H1 (cell line): ENCODE measurements at regions not wholly inside any gene's neighbourhood (a gene's known extent, or its start where the extent isn't known, plus 50 kb on each side); places are given as distances from the start of the nearest gene placed in this dataset.

Source experiments
- CTCF ChIP-seq, 3 experiments: IDR thresholded peaks; 1 replicate in 2 of 3; 2 replicates in 1 of 3; pipeline versions ENCODE4 v1.5.1 to v1.6.1; 2011; ENCODE audit warnings: low read length in 3 of 3, mild to moderate bottlenecking in 3 of 3, inconsistent platforms in 2 of 3, low read depth in 1 of 3, moderate library complexity in 1 of 3; ENCODE audit not compliant: insufficient read depth in 1 of 3; ENCODE audit errors: control extremely low read depth in 1 of 3
- E2F6 ChIP-seq: IDR thresholded peaks from 2 replicates; pipeline ENCODE4 v1.6.1; 2012; ENCODE audit warnings: inconsistent platforms
- SAP30 ChIP-seq: fragments of 300-600 bp; sonication (generic); IDR thresholded peaks from 2 replicates; pipeline ENCODE4 v1.7.1; 2012; ENCODE audit warnings: low read length, moderate library complexity, mild to moderate bottlenecking, inconsistent platforms; ENCODE audit not compliant: insufficient read depth, insufficient replicate concordance
- TEAD4 ChIP-seq: IDR thresholded peaks from 2 replicates; pipeline ENCODE4 v1.6.1; 2012; ENCODE audit warnings: low read depth, low read length, inconsistent platforms, mixed read lengths

GRCh38 chr2:9748577-9748976, 94.7 kb upstream of the TAF1B start:
- TF ChIP-seq SAP30 (no peak), CTCF (IDR thresholded peaks at IDR 0.05; ENCODE audit: control extremely low read depth in 1 of 3, insufficient read depth in 1 of 3, low read depth in 1 of 3, low read length in 3 of 3) (no peak), TEAD4 (no peak), E2F6 (no peak)
